ENCODE measurements at regions not wholly inside any gene's neighbourhood (a gene's known extent, or its start where the extent isn't known, plus 50 kb on each side); places are given as distances from the start of the nearest gene placed in this dataset.

- no peak overlapping the region for H3K4me3 ChIP-seq (ENCODE audit: low read length in 2 of 2)
- peaks cover 7% of the 10 kb centered on the region for H3K4me1 ChIP-seq (ENCODE audit: control insufficient read depth, insufficient read depth, low read length)
- H3K27ac ChIP-seq (ENCODE audit: low read length): no peak overlapping the region
- H3K9ac ChIP-seq (ENCODE audit: low read length in 2 of 2): no peak overlapping the region
- no peaks in the 10 kb centered on the region for H3K9me3 ChIP-seq (ENCODE audit: control insufficient read depth in 2 of 2, low read length in 2 of 2)
- no peaks in the 10 kb centered on the region for H3K27me3 ChIP-seq (ENCODE audit: control insufficient read depth in 1 of 2, insufficient read depth in 2 of 2, low read length in 2 of 2)
- H3K36me3 ChIP-seq (ENCODE audit: control insufficient read depth in 2 of 2, insufficient read depth in 2 of 2, low read length in 2 of 2): no peaks in the 10 kb centered on the region
Observed at GRCh38 chr11:8331767-8332166, 68.1 kb upstream of the LMO1 start.

- H3K4me3 ChIP-seq (ENCODE audit: low read length in 2 of 2): no peak overlapping the region
- H3K9ac ChIP-seq (ENCODE audit: low read length in 2 of 2): no peak overlapping the region
- no peak overlapping the region for H3K27ac ChIP-seq (ENCODE audit: low read length)
- peaks cover 7% of the 10 kb centered on the region for H3K4me1 ChIP-seq (ENCODE audit: control insufficient read depth, insufficient read depth, low read length)
- H3K27me3 ChIP-seq (ENCODE audit: control insufficient read depth in 1 of 2, insufficient read depth in 2 of 2, low read length in 2 of 2): no peaks in the 10 kb centered on the region
- no peaks in the 10 kb centered on the region for H3K36me3 ChIP-seq (ENCODE audit: control insufficient read depth in 2 of 2, insufficient read depth in 2 of 2, low read length in 2 of 2)
- H3K9me3 ChIP-seq (ENCODE audit: control insufficient read depth in 2 of 2, low read length in 2 of 2): no peaks in the 10 kb centered on the region
Observed at GRCh38 chr11:8330896-8331295, 67.2 kb upstream of the LMO1 start.

- H3K27ac ChIP-seq (ENCODE audit: low read length): no peak overlapping the region
- no peak overlapping the region for H3K9ac ChIP-seq (ENCODE audit: low read length in 2 of 2)
- no peaks in the 10 kb centered on the region for H3K36me3 ChIP-seq (ENCODE audit: control insufficient read depth in 2 of 2, insufficient read depth in 2 of 2, low read length in 2 of 2)
- no peaks in the 10 kb centered on the region for H3K27me3 ChIP-seq (ENCODE audit: control insufficient read depth in 1 of 2, insufficient read depth in 2 of 2, low read length in 2 of 2)
- no peaks in the 10 kb centered on the region for H3K9me3 ChIP-seq (ENCODE audit: control insufficient read depth in 2 of 2, low read length in 2 of 2)
- peaks cover 7% of the 10 kb centered on the region for H3K4me1 ChIP-seq (ENCODE audit: control insufficient read depth, insufficient read depth, low read length)
- H3K4me3 ChIP-seq (ENCODE audit: low read length in 2 of 2): no peak overlapping the region
Observed at GRCh38 chr11:8330404-8330803, 66.7 kb upstream of the LMO1 start.

- no peak overlapping the region for H3K9ac ChIP-seq (ENCODE audit: low read length in 2 of 2)
- H3K9me3 ChIP-seq (ENCODE audit: control insufficient read depth in 2 of 2, low read length in 2 of 2): no peaks in the 10 kb centered on the region
Observed at GRCh38 chr11:8329847-8330361, 66.2 kb upstream of the LMO1 start.

GRCh38 chr11:8329336-8329735, 65.7 kb upstream of the LMO1 start:
- H3K27me3 ChIP-seq (ENCODE audit: control insufficient read depth in 1 of 2, insufficient read depth in 2 of 2, low read length in 2 of 2): no peaks in the 10 kb centered on the region
- H3K9me3 ChIP-seq (ENCODE audit: control insufficient read depth in 2 of 2, low read length in 2 of 2): no peaks in the 10 kb centered on the region
- no peak overlapping the region for H3K9ac ChIP-seq (ENCODE audit: low read length in 2 of 2)
- no peak overlapping the region for H3K27ac ChIP-seq (ENCODE audit: low read length)
- no peaks in the 10 kb centered on the region for H3K36me3 ChIP-seq (ENCODE audit: control insufficient read depth in 2 of 2, insufficient read depth in 2 of 2, low read length in 2 of 2)
- peak overlapping the region; percentile 27 to 29 for H3K4me3 ChIP-seq (ENCODE audit: low read length in 2 of 2)
- peaks cover 7% of the 10 kb centered on the region for H3K4me1 ChIP-seq (ENCODE audit: control insufficient read depth, insufficient read depth, low read length)

More at GRCh38 chr11:8329847-8330361, 66.2 kb upstream of the LMO1 start:
- H3K4me3 ChIP-seq (ENCODE audit: low read length in 2 of 2): no peak overlapping the region
- H3K27me3 ChIP-seq (ENCODE audit: control insufficient read depth in 1 of 2, insufficient read depth in 2 of 2, low read length in 2 of 2): no peaks in the 10 kb centered on the region
- peaks cover 7% of the 10 kb centered on the region for H3K4me1 ChIP-seq (ENCODE audit: control insufficient read depth, insufficient read depth, low read length)
- H3K27ac ChIP-seq (ENCODE audit: low read length): no peak overlapping the region
- H3K36me3 ChIP-seq (ENCODE audit: control insufficient read depth in 2 of 2, insufficient read depth in 2 of 2, low read length in 2 of 2): no peaks in the 10 kb centered on the region

- Histone ChIP-seq H3K36me3 (ENCODE audit: control insufficient read depth in 2 of 2, insufficient read depth in 2 of 2, low read length in 2 of 2) (no peaks in the 10 kb centered on the region), H3K4me3 (ENCODE audit: low read length in 2 of 2) (peak overlapping the region; percentile 27 to 29), H3K4me1 (ENCODE audit: control insufficient read depth, insufficient read depth, low read length) (peaks cover 7% of the 10 kb centered on the region), H3K27me3 (ENCODE audit: control insufficient read depth in 1 of 2, insufficient read depth in 2 of 2, low read length in 2 of 2) (no peaks in the 10 kb centered on the region), H3K9me3 (ENCODE audit: control insufficient read depth in 2 of 2, low read length in 2 of 2) (no peaks in the 10 kb centered on the region), H3K9ac (ENCODE audit: low read length in 2 of 2) (peak overlapping the region in 1 of 2 donors; percentile 27), H3K27ac (ENCODE audit: low read length) (no peak overlapping the region)
Observed at GRCh38 chr11:8328848-8329330, 65.2 kb upstream of the LMO1 start.

- Histone ChIP-seq H3K27ac (ENCODE audit: low read length) (no peak overlapping the region), H3K4me1 (ENCODE audit: control insufficient read depth, insufficient read depth, low read length) (peaks cover 7% of the 10 kb centered on the region), H3K9me3 (ENCODE audit: control insufficient read depth in 2 of 2, low read length in 2 of 2) (no peaks in the 10 kb centered on the region), H3K27me3 (ENCODE audit: control insufficient read depth in 1 of 2, insufficient read depth in 2 of 2, low read length in 2 of 2) (no peaks in the 10 kb centered on the region), H3K36me3 (ENCODE audit: control insufficient read depth in 2 of 2, insufficient read depth in 2 of 2, low read length in 2 of 2) (no peaks in the 10 kb centered on the region), H3K4me3 (ENCODE audit: low read length in 2 of 2) (no peak overlapping the region), H3K9ac (ENCODE audit: low read length in 2 of 2) (peak overlapping the region in 1 of 2 donors; percentile 27)
Observed at GRCh38 chr11:8328231-8328794, 64.6 kb upstream of the LMO1 start.

GRCh38 chr11:8327761-8328192, 64.1 kb upstream of the LMO1 start:
- Histone ChIP-seq H3K4me1 (ENCODE audit: control insufficient read depth, insufficient read depth, low read length) (peaks cover 7% of the 10 kb centered on the region), H3K4me3 (ENCODE audit: low read length in 2 of 2) (no peak overlapping the region), H3K9me3 (ENCODE audit: control insufficient read depth in 2 of 2, low read length in 2 of 2) (no peaks in the 10 kb centered on the region), H3K27ac (ENCODE audit: low read length) (no peak overlapping the region), H3K27me3 (ENCODE audit: control insufficient read depth in 1 of 2, insufficient read depth in 2 of 2, low read length in 2 of 2) (no peaks in the 10 kb centered on the region), H3K9ac (ENCODE audit: low read length in 2 of 2) (no peak overlapping the region), H3K36me3 (ENCODE audit: control insufficient read depth in 2 of 2, insufficient read depth in 2 of 2, low read length in 2 of 2) (no peaks in the 10 kb centered on the region)

GRCh38 chr11:8326337-8326736, 62.7 kb upstream of the LMO1 start:
- Histone ChIP-seq H3K4me3 (ENCODE audit: low read length in 2 of 2) (no peak overlapping the region), H3K9ac (ENCODE audit: low read length in 2 of 2) (no peak overlapping the region), H3K27me3 (ENCODE audit: control insufficient read depth in 1 of 2, insufficient read depth in 2 of 2, low read length in 2 of 2) (no peaks in the 10 kb centered on the region), H3K4me1 (ENCODE audit: control insufficient read depth, insufficient read depth, low read length) (peaks cover 7% of the 10 kb centered on the region), H3K9me3 (ENCODE audit: control insufficient read depth in 2 of 2, low read length in 2 of 2) (no peaks in the 10 kb centered on the region), H3K36me3 (ENCODE audit: control insufficient read depth in 2 of 2, insufficient read depth in 2 of 2, low read length in 2 of 2) (no peaks in the 10 kb centered on the region), H3K27ac (ENCODE audit: low read length) (no peak overlapping the region)

- Histone ChIP-seq H3K4me1 (ENCODE audit: control insufficient read depth, insufficient read depth, low read length) (peaks cover 7% of the 10 kb centered on the region), H3K9ac (ENCODE audit: low read length in 2 of 2) (no peak overlapping the region), H3K27ac (ENCODE audit: low read length) (no peak overlapping the region), H3K9me3 (ENCODE audit: control insufficient read depth in 2 of 2, low read length in 2 of 2) (no peaks in the 10 kb centered on the region), H3K36me3 (ENCODE audit: control insufficient read depth in 2 of 2, insufficient read depth in 2 of 2, low read length in 2 of 2) (no peaks in the 10 kb centered on the region), H3K27me3 (ENCODE audit: control insufficient read depth in 1 of 2, insufficient read depth in 2 of 2, low read length in 2 of 2) (no peaks in the 10 kb centered on the region), H3K4me3 (ENCODE audit: low read length in 2 of 2) (no peak overlapping the region)
Observed at GRCh38 chr11:8325591-8326304, 62.1 kb upstream of the LMO1 start.
